ENCODE measurements at regions not wholly inside any gene's neighbourhood (a gene's known extent, or its start where the extent isn't known, plus 50 kb on each side); places are given as distances from the start of the nearest gene placed in this dataset.
A peak's percentile ranks its signal among the peaks of the same experiment; 100 is the strongest.
"Not testable (repeated sequence)": the region's sequence is repeated elsewhere in the genome, so short reads cannot be mapped to it uniquely, and the experiment has no call there.

DNA sequence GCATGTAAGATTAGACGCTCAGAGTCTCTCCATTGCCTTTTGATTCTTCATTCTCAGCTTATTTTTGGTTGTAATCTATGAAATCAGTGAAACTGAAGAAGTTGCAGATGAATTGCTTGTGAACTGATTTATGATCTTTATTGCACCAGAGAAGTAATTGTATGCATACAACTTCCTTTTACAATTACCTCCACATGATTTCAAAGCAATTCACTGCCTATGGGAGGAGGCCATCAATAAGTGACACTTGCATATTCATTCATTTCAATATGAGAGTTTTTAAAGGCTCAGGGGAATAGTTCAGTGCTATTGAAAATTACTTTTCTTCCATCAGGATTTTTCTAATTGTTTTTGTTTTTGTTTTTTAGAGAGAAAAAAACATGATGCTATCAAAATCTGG, 222.3 kb downstream of the NKX6-1 start:
- DNase-seq = no peak

DNA sequence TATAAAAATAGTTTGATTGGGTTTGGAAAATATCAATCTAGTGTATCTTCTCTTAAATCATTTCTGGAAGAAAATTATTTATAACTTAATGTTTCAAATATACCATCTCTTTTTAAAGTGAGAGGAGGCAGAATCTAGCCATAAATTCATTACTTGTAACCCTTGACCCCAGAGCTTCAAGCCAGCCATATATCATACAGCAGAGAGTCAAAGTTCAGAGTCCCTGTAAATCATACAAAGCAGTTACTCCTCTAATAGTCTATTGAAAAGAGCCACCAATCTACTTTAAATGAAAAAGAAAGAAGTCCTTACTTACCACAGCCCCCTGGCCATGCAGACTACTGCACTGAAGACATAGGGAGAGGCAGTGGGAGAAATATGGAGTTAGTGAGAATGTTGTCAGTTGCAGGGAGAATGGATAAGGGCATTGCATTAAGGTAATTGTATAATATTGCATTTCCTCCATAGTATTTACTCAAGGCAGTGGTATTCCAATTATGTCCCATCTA, 229.5 kb downstream of the NKX6-1 start:
- no peak for DNase-seq

DNA sequence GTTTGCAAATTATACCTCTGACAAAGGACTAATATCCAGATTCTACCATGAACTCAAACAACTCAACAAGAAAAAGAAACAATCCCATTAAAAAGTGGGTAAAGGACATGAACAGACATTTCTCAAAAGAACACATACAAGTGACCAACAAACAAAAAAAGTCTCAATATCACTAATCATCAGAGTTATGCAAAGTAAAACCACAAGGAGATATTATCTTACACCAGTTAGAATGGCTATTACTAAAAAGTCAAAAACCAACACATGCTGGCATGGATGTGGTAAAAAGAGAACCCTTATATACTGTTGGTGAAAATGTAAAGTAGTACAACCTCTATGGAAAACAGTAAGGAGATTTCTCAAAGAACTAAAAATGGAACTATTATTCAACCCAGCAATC, 234.4 kb downstream of the NKX6-1 start:
- DNase-seq = no peak

DNA sequence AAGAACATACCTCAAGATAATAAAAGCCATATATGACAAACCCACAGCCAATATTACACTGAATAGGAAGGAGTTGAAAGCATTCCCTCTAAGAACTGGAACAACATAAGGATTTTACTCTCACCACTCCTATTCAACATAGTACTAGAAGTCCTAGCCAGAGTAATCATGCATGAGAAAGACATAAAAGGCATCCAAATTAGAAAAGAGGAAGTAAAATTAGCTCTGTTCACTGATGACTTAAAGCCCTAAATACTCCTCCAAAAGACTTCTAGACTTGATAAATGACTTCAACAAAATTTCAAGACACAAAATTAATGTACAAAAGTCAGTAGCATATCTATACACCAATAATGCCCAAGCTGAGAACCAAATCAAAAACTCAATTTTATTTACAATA, 235.7 kb downstream of the NKX6-1 start:
- no peak for DNase-seq

DNA sequence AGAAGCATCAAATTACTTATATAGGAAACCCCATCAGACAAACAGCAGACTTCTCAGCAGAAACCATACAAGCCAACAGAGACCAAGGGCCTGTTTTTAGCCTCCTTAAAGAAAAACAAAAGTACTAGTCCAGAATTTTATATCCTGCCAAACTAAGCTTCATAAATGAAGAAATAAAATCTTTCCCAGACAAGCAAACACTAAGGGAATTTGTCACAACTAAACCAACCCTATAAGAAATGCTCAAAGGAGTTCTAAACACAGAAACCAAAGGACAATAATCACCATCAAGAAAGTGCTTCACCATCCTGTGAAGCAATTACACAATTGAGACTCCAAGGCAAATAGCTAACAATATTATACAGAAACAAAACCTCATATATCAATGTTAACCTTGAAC, 238.6 kb downstream of the NKX6-1 start:
- DNase-seq = no peak

DNA sequence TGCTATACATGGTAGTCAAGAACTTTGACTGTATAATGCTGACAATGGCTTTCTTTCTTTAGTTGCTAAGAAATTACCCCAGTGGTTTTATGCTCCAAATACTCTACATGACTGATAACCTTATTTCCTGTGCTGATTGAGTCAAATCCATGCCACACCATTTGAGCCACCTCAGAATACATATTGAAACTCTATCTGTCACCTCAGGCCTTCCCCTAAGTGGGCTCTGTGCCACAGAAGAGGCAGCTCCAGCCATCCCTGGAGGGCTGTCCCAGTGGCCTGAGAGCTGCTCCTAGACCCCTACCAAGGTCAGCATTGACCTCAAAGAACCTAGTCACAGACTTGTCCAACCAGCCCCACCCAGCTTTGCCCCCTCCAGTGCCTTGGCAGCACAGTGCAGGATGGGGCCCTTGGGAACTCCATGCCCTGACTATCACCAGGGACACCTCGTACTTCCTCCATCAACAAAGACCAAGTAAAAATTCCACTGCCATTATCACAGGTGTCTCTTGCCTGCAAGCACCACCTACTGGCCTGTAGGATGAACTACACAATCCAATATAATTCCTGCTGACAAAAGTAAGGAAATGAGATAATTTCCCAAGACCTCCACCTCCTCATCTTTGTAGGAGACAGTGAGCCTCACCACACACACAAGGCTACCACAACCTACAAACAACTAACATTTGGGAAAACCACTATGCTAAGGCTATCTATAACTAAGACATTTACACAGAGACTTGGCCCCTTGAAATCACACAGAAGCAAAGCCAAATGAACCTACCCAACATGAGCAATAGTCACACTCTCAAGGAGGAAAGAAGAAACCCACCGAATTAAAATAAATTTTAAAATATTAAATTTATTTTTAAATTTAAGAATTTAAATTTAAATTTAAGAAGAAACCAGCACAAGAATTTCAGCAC, 239.9 kb downstream of the NKX6-1 start:
- DNase-seq = peak; percentile 28

DNA sequence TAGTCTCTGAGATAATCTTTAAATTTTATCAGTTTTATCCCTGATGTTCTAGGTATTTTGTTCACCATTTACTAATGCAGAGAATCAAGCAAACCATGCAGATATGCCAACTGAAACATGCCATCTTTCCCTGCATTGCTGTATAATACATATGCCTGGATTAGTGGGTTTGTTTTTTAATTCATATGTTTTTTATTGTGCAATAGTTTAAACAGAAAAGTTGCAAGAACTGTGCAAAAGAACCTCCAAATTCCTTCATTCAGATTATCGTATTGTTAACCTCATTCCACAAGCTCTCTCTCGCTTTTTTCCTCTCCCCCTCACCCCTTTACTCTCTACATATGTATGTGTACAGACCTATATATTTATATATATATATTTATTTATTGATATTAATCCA, 244.6 kb downstream of the NKX6-1 start:
- DNase-seq = no peak

DNA sequence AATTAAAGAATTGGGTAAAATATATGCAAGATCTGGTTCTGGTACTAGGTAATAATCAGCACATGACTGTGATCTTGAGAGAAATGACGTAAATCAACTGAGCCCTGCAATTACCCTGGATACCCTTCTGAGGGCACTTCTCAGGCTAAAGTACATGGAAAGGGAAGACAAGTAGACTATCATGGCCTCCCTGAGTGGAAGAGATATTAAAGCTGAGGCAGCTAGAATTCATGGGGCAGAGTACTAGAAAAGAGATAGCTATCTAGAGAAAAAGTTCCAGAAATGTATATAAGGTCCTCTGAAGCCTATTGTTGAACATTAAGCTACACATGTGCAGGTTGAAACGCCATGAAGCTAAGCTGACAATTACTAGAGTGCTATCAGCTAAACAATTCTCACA, 249.6 kb downstream of the NKX6-1 start:
- no peak for DNase-seq

DNA sequence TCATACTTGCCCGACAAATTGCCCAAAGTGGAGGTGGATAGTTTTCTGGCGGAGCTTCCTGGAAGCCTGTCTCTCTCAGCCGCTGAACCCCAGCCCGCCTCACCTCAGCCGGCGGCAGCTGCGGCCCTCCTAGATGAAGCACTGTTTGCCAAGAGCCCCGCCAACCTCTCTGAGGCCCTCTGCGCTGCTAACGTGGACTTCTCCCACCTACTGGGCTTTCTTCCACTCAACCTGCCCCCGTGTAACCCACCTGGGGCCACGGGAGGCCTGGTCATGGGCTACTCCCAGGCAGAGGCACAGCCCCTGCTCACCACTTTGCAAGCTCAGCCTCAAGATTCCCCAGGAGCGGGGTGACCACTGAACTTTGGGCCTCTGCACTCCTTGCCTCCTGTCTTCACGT, 254.1 kb downstream of the NKX6-1 start:
- DNase-seq = not testable (repeated sequence)

DNA sequence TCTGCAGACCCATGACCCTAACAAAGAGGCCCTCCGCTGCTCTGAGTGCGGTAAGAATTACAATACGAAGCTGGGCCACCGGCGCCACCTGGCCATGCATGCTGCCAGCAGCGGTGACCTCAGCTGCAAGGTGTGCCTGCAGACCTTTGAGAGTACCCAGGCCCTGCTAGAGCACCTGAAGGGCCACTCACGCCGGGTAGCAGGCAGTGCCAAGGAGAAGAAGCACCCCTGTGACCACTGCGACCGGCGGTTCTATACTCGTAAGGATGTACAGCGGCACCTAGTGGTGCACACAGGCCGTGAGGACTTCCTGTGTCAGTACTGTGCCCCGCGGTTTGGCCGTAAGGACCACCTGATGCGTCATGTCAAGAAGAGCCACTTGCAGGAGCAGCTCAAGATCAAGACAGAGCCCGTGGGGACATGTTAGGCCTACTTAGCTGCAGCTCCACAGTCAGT, 254.7 kb downstream of the NKX6-1 start:
- not testable (repeated sequence) for DNase-seq

DNA sequence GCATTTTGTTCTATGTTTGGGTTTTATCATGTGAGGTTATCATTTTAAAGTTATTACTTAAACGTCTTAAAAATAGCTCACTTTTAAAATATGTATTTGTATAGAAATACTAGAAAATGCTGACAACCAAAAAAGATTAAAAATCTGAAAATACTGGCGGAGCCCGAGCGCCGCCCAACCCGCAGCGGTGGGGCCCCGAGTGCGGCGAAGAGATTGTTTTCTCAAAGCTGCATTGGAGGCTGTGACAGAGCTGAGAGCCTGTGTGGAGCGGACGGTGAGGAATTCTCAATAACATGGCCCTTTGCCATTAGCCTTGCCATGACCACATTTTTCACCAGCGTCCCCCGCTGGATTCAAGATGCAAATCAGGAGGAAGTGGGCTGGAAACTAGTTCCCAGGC, 255.4 kb downstream of the NKX6-1 start:
- no peak for DNase-seq

DNA sequence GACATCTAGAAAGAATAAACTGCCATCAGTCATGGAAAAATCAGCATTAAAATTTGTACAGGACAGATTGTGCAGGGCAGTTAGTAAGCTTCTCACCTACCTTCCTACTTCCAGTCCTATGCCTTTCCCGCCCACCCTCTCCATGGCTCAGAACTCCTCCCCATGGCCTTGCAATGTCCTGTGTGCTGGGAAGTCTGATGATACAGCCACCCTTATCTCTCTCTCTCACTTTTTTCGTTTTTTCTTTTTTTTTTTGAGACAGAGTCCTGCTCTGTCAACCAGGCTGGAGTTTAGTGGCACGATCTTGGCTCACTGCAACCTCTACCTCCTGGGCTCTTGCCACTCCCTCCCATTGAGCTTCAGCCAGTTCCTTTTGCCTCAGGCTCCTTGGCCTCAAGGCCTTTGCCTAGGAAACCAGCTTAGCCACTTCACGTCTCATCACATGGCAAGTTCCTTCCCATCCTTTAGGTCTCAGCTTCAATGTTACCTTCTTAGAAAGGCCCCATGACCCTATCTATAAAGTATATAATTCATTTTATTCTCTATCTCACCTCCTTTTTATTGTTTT, 259.7 kb downstream of the NKX6-1 start:
- no peak for DNase-seq

DNA sequence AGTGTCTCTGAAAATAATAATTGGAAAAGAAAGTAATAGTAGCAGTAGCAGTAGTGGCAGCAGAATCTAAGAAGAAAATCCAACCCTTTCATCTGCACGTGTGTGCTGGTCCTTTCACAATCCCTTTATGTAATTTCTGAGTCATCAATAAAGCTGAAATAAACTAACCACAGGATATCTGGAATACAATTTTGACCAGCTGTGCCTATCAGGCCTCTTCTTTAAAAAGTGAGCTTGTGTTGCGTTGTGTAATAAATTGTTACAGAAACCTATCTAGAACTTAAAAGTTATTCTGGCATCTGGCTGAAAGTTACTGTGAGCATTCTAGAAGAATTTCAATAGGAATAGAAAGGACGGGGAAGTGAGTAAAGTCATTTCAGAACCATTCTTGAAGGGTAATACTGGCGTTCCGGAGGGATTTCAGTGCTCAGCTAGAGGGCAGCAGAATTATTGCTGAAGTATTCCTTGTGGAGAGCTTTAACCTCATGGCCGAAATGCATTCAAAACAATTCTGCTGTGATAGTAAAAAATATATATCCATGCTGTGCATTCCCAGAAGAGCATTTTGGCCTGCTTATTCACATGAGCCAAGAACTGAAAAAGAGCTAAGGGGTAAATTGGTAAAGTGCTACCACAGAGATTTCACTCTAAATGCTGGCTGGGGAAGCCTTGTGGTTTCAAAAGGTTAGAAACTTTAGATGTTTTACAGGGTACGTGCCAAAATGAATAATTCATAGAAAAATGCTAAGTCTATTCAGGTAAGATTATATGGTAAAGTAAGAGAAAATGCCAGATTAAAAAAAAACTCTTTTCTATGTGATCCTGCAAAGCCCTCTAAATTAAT, 260.6 kb downstream of the NKX6-1 start:
- no peak for DNase-seq

DNA sequence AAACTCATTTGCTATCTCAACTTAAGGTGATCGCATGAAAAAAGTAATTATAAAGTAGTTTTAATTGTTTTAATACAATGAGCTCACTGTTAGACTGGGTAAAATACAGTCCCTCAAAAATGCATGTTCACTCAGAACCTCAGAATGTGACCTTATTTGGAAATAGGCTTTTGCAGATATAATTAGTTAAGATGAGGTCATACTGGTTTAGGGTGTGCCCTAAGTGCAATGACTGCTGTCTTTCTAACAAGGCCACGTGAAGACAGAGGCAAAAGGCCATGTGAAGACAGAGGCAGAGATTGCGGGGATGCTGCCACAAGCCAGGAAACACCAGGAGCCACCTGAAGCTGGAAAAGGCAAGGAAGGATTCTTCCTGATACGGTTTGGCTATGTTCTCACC, 262.1 kb downstream of the NKX6-1 start:
- DNase-seq = no peak

DNA sequence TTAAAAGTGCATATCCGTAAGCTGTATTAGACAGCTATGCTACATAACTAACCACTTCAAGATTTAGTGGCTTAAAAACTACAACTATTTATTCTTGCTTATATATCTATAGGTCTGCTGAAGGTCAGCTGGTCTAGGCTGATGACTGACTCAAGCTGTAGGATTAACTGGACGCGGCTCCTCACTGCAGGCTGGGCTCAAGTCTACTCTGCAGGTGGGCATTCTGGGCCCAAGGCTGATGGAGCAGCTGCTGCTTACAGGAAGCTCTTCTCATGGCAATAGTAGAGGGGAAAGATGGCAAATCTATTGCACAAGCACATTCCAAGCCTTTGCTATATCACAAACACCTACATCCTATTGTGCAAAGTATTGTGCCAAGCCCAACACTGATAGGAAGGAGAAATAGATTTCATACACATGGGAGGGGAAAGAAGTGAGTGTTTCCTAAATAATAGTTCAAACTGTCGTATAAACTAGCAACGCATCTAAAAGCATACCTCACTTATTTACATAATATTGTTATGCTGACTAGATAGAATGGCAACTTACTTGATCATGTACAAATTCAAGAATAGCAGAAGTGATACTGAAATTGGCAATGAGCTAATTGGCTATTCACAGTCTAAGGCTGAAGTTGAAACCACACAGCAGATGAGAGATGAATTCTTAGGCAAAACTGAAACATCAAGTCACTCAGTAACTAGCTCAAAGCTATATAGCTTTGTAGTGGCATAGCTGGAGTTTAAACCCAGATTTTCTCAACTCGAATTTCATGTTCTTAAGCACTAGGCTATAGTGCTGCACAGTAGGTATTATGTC, 263.8 kb downstream of the NKX6-1 start:
- DNase-seq = no peak

DNA sequence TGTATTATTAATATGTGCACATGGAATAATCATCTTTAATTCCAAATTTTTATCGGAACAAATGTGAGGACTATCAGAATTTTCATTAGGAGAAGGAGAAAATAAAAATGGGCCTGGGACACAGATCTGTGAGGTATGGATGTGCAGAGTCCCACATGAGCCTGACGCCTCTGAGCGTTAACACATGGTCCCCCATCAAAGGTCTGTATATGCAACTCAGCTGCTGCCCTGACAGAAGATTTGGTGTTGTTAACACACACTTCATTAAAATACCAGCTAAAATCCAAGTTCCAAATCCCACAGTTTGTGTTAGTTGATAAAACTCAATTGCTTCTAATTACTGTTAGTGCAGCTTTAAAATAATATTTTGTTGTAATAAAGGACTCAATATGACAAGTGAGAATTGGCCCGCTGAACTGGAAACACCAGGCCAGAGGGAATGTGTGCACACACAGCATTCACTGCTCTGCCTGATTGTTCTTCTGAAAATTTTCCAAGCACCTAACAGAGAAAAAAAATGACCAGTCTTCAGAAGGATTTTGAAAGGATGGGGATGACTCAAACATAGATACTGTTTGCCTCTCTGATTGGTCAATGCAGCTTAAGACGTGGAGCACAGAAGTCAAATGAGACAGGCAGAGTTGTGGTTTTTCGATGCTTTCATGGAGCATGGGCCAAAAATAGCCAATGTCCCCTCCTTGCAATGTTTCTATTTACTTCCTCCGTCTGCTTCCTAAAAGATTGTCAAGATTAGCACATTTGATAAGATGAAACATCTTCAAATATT, 266.6 kb downstream of the NKX6-1 start:
- DNase-seq = no peak

DNA sequence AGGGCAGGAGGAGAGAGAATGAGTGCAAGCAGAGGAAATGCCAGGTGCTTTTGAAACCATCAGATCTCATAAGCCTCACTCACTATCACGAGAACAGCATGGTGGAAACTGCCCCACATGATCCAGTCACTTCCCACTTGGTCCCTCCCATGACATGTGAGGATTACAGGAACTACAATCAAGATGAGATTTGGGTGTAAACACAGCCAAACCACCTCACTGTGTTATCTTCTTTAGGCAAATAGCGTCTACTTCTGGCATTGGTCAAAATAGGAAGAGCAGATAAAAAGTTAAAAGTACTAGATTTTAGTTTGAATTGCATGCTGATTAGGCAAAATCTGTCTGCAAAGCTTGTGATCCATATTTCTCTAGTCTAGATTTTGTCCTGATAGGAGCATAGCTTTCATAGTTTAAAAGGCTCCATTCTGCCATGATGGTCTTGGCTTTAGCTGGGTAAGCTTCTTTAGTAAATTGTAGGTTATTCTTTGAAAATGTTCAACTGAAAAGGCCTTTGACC, 267.5 kb downstream of the NKX6-1 start:
- DNase-seq = no peak

DNA sequence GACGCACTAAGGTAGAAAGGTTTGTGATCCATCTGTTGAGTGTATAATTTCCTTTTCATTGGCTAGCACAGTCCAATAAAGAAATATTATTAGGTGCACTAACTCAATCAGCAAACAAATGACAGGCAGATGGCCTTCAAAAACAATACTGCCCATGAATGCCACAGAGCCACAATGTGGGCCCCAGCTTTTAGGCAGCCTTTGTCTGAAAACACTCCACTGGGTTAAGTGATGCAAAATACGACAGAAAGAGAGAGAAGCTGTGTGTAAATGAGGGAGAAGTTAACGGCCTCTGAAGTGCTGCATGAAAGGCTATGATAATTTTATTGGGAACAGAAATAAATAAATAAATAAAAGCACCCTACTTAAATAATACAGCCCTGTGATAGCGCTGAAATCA, 274.6 kb downstream of the NKX6-1 start:
- no peak for DNase-seq

DNA sequence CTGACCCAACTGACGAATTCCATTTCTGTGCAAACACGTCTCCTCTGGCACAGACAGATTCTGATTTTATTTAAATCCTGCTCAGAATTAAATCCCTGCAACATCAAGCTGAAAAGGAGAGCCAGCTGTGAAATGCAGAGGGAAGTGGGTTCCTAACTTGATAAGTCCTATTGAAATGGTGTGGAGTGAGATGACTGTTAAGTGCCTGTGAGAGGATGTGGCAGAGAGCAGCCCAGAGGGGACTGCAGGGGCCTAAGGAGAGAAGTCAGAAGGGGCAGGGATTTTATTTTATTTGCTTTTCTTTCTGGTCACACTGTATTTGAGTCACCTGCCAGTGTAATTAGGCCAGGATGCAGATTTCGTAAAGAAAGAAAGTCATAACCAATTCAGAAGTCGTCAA, 277.4 kb downstream of the NKX6-1 start:
- DNase-seq = no peak

DNA sequence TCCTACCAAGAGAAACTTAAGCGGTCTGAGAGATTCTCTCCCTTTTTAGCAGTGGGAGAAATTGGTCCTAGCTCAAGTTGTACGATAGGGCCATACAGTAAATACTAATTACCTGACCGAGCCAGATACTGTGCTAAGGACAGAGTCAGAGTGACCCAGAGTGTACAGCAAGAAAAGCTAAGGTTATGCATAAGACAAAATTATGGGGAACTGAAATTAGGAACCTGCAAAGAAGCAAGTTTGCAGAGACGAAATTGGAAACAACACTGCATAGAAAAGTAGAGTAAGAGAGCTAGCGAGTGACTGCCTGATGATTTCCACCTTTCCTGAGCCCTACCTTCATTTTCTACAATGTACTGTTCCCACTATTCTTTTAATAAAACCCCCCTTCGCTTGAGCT, 278.1 kb downstream of the NKX6-1 start:
- DNase-seq = no peak

DNA sequence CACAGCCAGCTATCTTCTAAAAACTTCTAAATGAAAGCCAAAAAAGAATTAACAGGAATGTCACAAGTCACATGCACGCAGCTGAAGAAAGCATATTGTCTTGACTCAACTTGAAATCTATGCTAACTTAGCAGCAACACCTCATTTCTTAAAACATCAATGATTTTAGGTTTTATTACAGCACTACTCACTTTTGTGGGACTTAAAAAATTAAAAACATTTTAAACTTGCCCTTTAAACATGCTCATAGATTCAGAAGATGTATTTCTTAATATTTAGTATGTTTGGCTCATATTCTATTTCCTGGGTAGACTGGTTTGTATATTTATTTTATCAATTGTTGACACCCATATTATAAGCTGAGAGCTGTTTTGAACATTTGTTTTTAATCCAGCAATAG, 279.4 kb downstream of the NKX6-1 start:
- DNase-seq = no peak
